ENCODE measurements at regions not wholly inside any gene's neighbourhood (a gene's known extent, or its start where the extent isn't known, plus 50 kb on each side); places are given as distances from the start of the nearest gene placed in this dataset.

DNA sequence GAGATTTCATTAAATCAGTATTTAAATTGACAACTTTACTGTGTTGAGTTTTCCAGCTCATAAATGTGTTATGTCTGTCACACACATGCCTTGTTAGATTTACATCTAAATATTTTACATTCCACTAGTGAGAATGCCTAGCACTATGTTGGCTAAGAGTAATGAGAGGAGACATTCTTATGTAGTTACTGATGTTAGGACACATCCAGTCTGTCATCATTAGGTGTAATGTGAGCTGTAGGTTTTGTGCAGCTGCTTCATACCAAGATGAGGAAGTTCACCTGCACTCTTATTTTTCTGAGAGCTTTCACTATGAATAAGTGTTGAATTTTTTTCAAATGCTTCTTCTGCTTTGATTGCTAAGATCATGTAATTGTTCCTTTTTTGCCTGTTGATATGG lies 218.0 kb upstream of the IGFBP3 start:
- DNase-seq (ENCODE audit: insufficient read length, low spot score), result no peak
- FAIRE-seq, result no peak
- TF ChIP-seq, protein P1, sequence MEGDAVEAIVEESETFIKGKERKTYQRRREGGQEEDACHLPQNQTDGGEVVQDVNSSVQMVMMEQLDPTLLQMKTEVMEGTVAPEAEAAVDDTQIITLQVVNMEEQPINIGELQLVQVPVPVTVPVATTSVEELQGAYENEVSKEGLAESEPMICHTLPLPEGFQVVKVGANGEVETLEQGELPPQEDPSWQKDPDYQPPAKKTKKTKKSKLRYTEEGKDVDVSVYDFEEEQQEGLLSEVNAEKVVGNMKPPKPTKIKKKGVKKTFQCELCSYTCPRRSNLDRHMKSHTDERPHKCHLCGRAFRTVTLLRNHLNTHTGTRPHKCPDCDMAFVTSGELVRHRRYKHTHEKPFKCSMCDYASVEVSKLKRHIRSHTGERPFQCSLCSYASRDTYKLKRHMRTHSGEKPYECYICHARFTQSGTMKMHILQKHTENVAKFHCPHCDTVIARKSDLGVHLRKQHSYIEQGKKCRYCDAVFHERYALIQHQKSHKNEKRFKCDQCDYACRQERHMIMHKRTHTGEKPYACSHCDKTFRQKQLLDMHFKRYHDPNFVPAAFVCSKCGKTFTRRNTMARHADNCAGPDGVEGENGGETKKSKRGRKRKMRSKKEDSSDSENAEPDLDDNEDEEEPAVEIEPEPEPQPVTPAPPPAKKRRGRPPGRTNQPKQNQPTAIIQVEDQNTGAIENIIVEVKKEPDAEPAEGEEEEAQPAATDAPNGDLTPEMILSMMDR (IDR thresholded peaks at IDR 0.05; ENCODE audit: insufficient read depth, missing control alignments), result no peak

GRCh38 chr7:46137725-46138124 lies 216.7 kb upstream of the IGFBP3 start:
- DNase-seq (ENCODE audit: insufficient read length, low spot score), result no peak
- FAIRE-seq, result no peak

DNA sequence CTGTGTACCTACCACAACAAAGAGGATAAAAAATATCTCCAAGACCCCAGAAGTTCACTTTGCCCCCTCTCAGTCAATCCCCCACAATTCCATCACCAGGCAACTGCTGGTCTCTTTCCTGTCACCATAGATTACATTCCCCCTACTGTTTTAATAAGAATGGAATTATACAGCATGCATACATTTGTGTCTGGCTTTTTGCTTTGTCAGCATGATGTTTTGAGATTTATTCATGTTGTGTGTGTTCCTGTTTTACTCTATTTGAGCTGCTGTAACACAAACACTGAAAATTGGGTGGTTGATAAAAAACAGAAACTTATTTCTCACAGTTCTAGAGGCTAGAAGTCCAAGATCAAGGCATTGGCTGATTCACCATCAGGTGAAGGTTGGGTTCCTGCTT lies 214.5 kb upstream of the IGFBP3 start:
- TF ChIP-seq, protein P1 (IDR thresholded peaks at IDR 0.05; ENCODE audit: insufficient read depth, missing control alignments), result no peak
- FAIRE-seq (no peak), DNase-seq (ENCODE audit: insufficient read length, low spot score) (no peak)

More at GRCh38 chr7:46137725-46138124, 216.7 kb upstream of the IGFBP3 start:
- TF ChIP-seq, protein P1 (IDR thresholded peaks at IDR 0.05; ENCODE audit: insufficient read depth, missing control alignments), result no peak

GRCh38 chr7:46134795-46135194 lies 213.7 kb upstream of the IGFBP3 start:
- TF ChIP-seq, protein P1 (IDR thresholded peaks at IDR 0.05; ENCODE audit: insufficient read depth, missing control alignments), result no peak
- FAIRE-seq (no peak), DNase-seq (ENCODE audit: insufficient read length, low spot score) (no peak)

- FAIRE-seq, result no peak
Measured at GRCh38 chr7:46134385-46134784, 213.3 kb upstream of the IGFBP3 start.

DNA sequence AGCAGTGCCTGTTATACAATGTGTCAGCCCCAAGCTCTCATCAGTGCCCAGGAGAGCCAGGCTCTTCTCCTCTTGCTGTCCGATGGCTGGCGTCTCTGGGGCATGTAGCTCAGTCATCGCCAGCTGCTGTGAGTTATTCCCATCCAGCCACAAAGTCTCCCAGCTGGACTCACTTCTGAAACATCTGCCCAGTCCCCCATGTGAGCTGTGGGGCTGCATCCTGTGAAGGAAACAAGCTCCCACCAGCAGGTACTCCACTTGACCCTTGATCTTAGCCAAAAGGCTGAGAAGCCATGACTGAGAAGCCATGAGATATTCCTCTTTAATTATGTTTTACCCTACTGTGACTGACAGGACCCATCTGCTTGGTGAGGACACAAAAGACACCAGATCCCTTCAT lies 212.7 kb upstream of the IGFBP3 start:
- FAIRE-seq (no peak), DNase-seq (ENCODE audit: insufficient read length, low spot score) (no peak)
- TF ChIP-seq, protein P1 (IDR thresholded peaks at IDR 0.05; ENCODE audit: insufficient read depth, missing control alignments), result no peak

More at GRCh38 chr7:46134385-46134784, 213.3 kb upstream of the IGFBP3 start:
- DNase-seq (ENCODE audit: insufficient read length, low spot score), result no peak
- TF ChIP-seq, protein P1 (IDR thresholded peaks at IDR 0.05; ENCODE audit: insufficient read depth, missing control alignments), result no peak

DNA sequence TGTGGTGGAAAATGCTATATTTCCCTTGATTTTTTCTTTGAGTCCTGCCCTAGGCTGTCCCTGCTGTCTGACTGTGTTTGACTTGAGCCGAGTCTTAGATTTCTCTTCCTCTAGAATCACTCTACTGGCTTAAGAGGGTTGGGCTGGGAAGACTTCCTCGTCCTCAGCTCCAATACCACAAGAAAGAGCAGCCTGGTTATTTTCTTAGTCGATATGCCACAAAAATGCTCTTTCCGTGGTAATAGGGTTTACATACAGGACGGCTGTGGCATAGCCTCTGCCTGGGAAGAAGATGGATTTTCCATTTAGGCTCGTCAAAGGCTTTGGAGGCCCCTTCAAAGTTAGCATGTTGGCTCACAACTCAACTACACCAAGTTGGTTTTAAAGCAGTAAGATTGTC lies 212.0 kb upstream of the IGFBP3 start:
- TF ChIP-seq, protein P1 (IDR thresholded peaks at IDR 0.05; ENCODE audit: insufficient read depth, missing control alignments), result no peak
- FAIRE-seq, result no peak
- DNase-seq (ENCODE audit: insufficient read length, low spot score), result no peak
